ENCODE measurements at regions not wholly inside any gene's neighbourhood (a gene's known extent, or its start where the extent isn't known, plus 50 kb on each side); places are given as distances from the start of the nearest gene placed in this dataset.

GRCh38 chr12:47561746-47562145 lies 144.1 kb downstream of the RPAP3 start:
- H3K36me3 Mint-ChIP-seq = no peaks in the 10 kb centered on the region
- DNase-seq = no peak
- intact Hi-C loops (cut with micrococcal nuclease) = no loop called here

DNA sequence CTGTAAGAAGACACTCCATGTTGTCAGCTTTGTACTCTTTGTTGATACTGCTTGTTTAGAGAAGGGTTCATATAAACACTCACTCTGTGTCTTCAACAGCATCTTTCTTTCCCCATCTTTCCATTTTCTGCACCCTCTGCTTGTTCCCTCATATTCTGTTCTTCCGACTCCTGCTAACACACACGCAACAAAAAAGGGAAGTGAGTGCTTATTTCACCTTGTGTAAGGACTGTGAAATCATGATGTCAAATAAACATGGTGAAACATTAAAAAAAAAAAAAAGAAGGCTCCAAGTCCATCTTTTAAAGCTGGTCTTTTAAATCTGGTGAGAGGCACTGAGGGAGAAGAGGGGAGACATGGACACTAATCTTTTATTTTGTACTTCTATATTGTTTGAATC lies 145.4 kb downstream of the RPAP3 start:
- no peaks in the 10 kb centered on the region for H3K27me3 ChIP-seq (ENCODE audit: control insufficient read depth in 2 of 2, insufficient read depth in 2 of 2, low read length in 2 of 2)
- Mint-ChIP-seq H3K9me3 (peaks cover 0 to 9% (median 0%) of the 10 kb centered on the region in 7 donors), H3K36me3 (no peaks in the 10 kb centered on the region), H3K27me3 (ENCODE audit: low read depth in 3 of 3) (peaks cover 0 to 4% (median 3%) of the 10 kb centered on the region in 3 donors), H3K4me3 (no peak overlapping the region), H3K27ac (peak overlapping the region in 1 of 7 donors; percentile 44), H3K4me1 (peaks cover 9% of the 10 kb centered on the region)
- H3K27ac ChIP-seq (ENCODE audit: low read depth in 1 of 2, low read length in 2 of 2) = no peak overlapping the region
- H2AFZ ChIP-seq (ENCODE audit: insufficient read depth, low read depth, low read length, poor library complexity, severe bottlenecking) = no peak overlapping the region
- TF ChIP-seq, protein P1, sequence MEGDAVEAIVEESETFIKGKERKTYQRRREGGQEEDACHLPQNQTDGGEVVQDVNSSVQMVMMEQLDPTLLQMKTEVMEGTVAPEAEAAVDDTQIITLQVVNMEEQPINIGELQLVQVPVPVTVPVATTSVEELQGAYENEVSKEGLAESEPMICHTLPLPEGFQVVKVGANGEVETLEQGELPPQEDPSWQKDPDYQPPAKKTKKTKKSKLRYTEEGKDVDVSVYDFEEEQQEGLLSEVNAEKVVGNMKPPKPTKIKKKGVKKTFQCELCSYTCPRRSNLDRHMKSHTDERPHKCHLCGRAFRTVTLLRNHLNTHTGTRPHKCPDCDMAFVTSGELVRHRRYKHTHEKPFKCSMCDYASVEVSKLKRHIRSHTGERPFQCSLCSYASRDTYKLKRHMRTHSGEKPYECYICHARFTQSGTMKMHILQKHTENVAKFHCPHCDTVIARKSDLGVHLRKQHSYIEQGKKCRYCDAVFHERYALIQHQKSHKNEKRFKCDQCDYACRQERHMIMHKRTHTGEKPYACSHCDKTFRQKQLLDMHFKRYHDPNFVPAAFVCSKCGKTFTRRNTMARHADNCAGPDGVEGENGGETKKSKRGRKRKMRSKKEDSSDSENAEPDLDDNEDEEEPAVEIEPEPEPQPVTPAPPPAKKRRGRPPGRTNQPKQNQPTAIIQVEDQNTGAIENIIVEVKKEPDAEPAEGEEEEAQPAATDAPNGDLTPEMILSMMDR (IDR thresholded peaks at IDR 0.05) = no peak
- H3K79me2 ChIP-seq (ENCODE audit: insufficient read depth, low read length) = no peaks in the 10 kb centered on the region
- H3K9me3 ChIP-seq (replicated peaks in 1 of 2; ENCODE audit: control insufficient read depth in 1 of 2, insufficient read depth in 1 of 2, low read length in 2 of 2) = no peaks in the 10 kb centered on the region
- no peak overlapping the region for H3K4me2 ChIP-seq (replicated peaks; ENCODE audit: extremely low read depth, low read length, poor library complexity, severe bottlenecking)
- WGBS (ENCODE audit: insufficient coverage) = no CpG with 5 or more reads among the region's 2 CpGs
- H3K4me3 ChIP-seq (replicated peaks in 1 of 3; ENCODE audit: low read depth in 2 of 3, low read length in 3 of 3) = no peak overlapping the region
- peak; percentile 26 to 44 (median 38) for DNase-seq
- peaks cover 7 to 9% of the 10 kb centered on the region in 2 donors for H3K4me1 ChIP-seq (ENCODE audit: control insufficient read depth in 1 of 2, insufficient read depth in 2 of 2, low read length in 2 of 2)
- H3K36me3 ChIP-seq (replicated peaks in 1 of 2; ENCODE audit: control insufficient read depth in 1 of 2, insufficient read depth in 2 of 2, low read length in 2 of 2) = no peaks in the 10 kb centered on the region
- intact Hi-C loops (cut with micrococcal nuclease) = no loop called here
- H3K9ac ChIP-seq (ENCODE audit: insufficient read depth, low read length, poor library complexity, severe bottlenecking) = no peak overlapping the region
- H4K20me1 ChIP-seq (ENCODE audit: insufficient read depth, low read length) = no peaks in the 10 kb centered on the region

More at GRCh38 chr12:47561746-47562145, 144.1 kb downstream of the RPAP3 start:
- Histone ChIP-seq H3K27ac (ENCODE audit: low read depth in 1 of 2, low read length in 2 of 2) (no peak overlapping the region), H3K4me1 (ENCODE audit: control insufficient read depth in 1 of 2, insufficient read depth in 2 of 2, low read length in 2 of 2) (peaks cover 7 to 9% of the 10 kb centered on the region in 2 donors), H3K4me3 (replicated peaks in 1 of 3; ENCODE audit: low read depth in 2 of 3, low read length in 3 of 3) (no peak overlapping the region), H3K9ac (ENCODE audit: insufficient read depth, low read length, poor library complexity, severe bottlenecking) (no peak overlapping the region), H2AFZ (ENCODE audit: insufficient read depth, low read depth, low read length, poor library complexity, severe bottlenecking) (no peak overlapping the region), H4K20me1 (ENCODE audit: insufficient read depth, low read length) (no peaks in the 10 kb centered on the region), H3K36me3 (replicated peaks in 1 of 2; ENCODE audit: control insufficient read depth in 1 of 2, insufficient read depth in 2 of 2, low read length in 2 of 2) (no peaks in the 10 kb centered on the region), H3K27me3 (ENCODE audit: control insufficient read depth in 2 of 2, insufficient read depth in 2 of 2, low read length in 2 of 2) (no peaks in the 10 kb centered on the region), H3K4me2 (replicated peaks; ENCODE audit: extremely low read depth, low read length, poor library complexity, severe bottlenecking) (no peak overlapping the region), H3K79me2 (ENCODE audit: insufficient read depth, low read length) (no peaks in the 10 kb centered on the region), H3K9me3 (replicated peaks in 1 of 2; ENCODE audit: control insufficient read depth in 1 of 2, insufficient read depth in 1 of 2, low read length in 2 of 2) (no peaks in the 10 kb centered on the region)
- Mint-ChIP-seq H3K27ac (no peak overlapping the region), H3K9me3 (peaks cover 0 to 5% (median 0%) of the 10 kb centered on the region in 7 donors), H3K4me1 (peaks cover 9% of the 10 kb centered on the region), H3K4me3 (no peak overlapping the region), H3K27me3 (ENCODE audit: low read depth in 3 of 3) (peaks cover 0 to 3% (median 0%) of the 10 kb centered on the region in 3 donors)
- WGBS (ENCODE audit: insufficient coverage) = 100% methylated on average over 2 of the region's 2 CpGs
- TF ChIP-seq, protein P1 (IDR thresholded peaks at IDR 0.05) = no peak

Measured in CD14-positive monocyte (primary cell).